Epidermal melanocyte (primary cell): ENCODE measurements at regions not wholly inside any gene's neighbourhood (a gene's known extent, or its start where the extent isn't known, plus 50 kb on each side); places are given as distances from the start of the nearest gene placed in this dataset.

ENCODE experiments used
- DNase-seq: peaks from one replicate; pipeline ENCODE4 v3.0.0; 2011; ENCODE audit warnings: low spot score; ENCODE audit not compliant: insufficient read length

DNA sequence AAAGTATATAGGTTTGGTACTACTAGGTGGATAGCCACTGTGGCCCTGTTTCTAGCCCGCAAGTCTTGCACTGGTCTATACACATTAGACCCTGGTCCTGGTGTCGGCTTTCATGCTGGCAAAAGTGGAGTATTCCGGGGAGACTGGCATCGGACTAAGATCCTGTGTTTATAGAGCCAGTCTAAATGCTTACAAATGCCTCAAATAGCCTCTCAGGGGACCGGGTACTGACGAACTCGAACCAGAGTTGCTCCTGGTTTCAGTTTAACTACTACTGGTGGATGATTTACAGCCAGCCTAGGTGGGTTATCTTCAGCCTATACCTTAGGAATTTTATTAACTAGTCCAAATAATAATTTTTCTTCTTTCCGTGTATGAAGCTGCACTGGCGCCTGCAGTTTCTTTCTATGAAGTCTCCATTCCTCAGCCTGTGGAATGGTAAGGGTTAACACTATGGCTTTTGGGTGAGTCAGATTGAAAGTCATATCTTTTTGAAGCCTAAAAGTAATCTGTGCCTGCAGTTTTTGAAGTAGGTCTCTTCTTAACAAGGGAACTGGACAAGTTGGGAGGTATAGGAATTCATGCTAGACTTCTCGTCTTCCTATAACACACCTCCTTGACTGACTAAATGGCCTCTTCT, 51.3 kb downstream of the OR10H4 start:
- no peak for DNase-seq

DNA sequence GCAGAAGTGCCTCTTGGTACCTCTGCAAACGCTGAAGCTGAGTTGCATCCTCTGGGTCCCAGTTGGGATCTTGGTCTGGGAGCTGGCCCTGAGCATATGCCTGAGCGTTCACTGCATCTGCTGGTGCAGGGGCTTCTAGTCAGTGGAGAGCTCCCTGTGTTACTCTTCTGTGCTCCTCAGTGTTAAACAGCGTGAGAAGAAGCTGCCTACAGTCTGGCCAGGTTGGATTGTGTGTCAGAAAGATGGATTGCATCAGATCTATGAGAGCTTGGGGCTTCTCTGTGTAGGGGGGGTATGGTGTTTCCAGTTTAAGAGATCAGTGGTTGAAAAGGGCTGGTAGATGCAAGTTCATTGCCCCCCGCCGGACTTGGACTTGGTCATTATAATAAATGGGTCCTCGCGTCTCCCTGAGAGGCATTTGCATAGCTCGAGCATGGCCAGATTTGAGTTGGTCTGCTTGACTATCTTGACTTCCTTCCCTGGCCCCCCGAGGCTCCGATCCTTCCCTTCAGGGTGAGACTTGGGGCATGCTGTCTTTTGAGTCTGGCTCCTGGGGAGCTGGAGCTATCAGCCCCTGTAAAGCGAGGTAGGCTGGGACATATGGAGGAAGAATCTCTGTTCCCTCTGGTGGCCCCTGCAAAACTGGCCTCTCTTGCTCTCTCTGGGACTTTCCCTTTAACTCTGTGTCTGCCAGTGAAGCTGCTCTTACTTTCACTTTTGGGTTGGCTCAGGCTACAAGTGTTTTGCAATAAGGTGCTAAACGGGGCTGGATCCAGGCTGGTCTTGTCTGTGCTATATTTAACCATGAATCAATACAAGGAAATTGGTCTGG, 52.9 kb downstream of the OR10H4 start:
- DNase-seq, result no peak

DNA sequence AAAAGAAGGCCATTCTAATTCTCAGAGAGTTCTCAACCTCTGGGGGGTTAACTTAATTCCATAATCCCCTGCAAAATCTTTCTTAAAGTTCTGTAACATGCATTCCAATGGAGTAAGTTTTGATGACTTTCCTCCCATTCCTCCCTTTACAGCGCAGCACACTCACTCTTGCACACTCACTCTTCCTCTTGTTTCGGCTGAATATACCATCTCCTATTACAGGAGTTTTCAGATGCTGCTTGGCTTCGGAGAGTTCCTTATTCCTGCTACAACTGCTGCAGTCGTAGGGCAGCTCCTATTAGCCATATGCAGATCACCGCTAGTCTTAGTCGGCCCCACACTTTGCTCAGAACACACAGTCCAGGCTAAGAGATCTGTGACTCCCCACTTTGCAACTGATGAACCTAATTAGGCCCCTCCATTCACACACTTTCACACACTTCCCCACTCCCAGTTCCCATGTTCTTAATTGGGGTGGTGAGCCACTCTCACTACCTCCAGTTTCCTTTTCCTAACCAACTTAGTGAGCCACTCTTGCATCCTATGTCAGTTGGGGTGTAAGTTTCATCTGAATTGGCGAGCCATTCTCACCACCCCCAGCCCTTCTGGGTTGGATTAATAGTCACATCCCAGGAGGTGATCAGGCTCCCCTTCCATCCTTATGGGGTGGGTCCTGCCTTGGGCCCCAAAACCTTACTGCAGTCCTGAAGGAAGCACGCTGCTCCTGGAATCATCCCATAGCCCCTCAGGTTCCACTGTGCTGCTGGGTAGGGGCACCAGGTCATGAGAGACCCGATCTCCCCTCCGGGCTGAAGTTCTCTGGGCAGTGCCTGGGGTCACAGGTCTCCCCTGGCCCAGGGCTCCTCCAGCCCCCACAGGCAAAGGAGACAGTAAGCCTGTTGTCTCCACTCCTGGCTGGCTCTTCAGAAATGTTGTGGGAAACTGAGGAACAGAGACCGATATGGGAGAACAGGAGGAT, 53.9 kb downstream of the OR10H4 start:
- DNase-seq, result no peak

DNA sequence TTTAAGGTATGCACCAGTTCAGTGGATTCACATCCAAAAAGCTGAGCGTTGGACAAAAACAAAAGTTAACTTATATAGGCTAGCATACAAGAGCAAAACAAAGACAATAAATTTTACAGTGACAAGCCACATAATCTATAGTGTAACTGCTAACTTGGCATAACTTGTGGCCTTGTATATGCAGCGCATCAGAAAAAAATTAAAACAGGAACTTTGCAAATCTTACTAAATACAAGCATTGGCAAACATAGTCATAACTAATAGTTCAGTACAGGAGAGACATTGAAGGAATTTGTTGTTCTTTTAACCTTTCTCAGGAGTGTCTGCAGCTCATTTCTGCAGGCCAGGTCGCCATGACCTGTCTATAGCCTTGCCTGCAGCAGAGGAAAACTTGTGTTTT, 54.6 kb downstream of the OR10H4 start:
- no peak for DNase-seq

DNA sequence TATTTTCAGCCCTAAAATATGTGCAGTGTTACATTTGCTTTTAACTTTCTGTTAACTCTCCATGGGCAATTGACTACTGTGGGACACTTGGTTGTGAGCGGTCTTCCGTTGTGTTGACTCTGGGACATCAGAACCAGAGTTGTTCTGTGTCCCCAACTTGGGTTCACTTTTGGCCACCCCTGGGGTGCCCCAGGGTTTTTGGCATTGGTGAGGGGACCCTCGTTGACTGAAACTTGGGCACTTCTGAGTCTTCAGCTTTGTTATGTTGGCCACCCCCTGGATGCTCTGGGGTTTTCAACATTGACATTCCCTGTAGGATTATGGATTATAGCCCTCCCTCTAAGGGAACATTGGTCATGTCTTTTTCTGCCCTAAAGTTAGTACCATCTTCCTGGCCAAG, 57.1 kb downstream of the OR10H4 start:
- no peak for DNase-seq

DNA sequence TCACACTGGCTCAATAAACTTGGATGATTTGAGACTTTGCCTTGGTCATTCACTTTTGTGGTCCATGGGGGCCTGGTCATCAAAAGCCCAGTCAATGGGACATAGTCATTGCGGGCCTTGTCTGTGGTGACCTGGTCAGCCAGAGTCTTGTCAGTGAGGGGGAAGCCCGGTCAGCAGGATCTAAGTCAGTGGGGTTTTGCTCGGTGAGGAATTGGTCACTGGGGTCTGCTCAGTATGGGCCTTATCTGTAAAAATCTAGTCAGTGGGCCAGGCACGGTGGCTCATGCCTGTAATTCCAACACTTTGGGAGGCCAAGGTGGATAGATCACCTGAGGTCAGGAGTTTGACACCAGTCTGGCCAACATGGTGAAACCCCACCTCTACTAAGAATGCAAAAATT, 63.7 kb upstream of the TPM4 start:
- DNase-seq, result no peak

DNA sequence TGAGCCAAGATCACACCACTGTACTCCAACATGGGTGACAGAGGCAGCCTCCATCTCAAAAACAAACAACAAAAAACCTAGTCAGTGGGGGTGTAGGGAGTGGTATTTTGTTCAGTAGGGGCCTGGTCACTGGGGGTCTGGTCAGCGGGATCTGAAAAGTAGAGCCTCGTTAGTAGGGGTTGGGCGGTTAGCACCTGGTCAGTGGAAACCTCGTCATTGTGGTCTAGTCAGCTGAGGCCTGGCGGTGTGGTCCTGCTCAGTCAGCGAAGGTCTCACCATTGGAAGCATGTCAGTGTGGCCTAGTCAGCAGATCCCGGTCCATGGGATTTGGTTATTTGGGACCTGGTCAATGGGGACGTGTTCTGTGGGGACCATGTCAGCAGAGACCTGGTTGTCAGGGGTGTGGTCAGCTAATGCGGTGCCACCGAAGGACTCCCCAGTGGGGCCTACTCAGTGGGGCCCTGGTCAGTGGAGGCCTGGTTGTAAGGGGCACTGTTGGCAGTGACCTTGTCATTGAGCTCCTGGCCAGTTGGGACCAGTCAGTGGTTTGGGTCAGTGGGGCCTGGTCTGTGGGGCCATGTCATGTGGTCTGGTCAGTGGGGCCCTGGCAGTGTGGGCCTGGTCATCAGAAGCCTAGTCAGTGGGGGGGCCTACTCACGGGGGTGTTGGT, 63.0 kb upstream of the TPM4 start:
- no peak for DNase-seq

DNA sequence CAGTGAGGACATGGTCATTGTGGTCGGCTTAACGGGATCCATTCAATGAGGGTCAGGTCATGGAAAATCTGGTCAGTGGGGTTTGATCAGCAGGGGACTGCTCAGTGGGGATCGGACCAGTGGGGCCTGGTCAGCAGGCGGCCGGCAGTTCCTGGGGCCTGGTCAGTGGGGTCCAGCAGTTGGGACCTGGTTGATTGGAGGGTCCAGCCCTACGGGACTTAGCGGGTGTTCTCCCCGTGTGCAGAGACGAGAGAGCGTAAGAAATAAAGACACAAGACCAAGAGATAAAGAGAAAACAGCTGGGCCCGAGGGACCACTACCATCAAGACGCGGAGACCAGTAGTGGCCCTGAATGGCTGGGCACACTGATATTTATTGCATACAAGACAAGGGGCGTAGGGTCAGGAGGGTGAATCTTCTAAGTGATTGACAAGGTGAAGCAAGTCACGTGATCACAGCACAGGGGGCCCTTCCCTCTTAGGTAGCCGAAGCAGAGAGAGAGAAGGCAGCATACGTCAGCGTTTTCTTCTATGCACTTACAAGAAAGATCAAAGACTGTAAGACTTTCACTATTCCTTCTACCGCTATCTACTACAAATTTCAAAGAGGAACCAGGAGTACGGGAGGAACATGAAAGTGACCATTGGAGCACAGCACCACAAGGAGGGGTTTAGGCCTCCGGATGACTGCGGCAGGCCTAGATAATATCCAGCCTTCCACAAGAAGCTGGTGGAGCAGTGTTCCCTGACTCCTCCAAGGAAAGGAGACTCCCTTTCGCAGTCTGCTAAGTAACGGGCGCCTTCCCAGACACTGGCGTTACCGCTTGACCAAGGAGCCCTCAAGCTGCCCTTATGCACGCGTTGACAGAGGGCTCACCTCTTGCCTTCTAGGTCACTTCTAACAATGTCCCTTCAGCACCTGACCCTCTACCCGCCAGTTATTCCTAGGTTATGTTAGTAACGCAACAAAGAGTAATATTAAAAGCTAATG, 62.1 kb upstream of the TPM4 start:
- no peak for DNase-seq

DNA sequence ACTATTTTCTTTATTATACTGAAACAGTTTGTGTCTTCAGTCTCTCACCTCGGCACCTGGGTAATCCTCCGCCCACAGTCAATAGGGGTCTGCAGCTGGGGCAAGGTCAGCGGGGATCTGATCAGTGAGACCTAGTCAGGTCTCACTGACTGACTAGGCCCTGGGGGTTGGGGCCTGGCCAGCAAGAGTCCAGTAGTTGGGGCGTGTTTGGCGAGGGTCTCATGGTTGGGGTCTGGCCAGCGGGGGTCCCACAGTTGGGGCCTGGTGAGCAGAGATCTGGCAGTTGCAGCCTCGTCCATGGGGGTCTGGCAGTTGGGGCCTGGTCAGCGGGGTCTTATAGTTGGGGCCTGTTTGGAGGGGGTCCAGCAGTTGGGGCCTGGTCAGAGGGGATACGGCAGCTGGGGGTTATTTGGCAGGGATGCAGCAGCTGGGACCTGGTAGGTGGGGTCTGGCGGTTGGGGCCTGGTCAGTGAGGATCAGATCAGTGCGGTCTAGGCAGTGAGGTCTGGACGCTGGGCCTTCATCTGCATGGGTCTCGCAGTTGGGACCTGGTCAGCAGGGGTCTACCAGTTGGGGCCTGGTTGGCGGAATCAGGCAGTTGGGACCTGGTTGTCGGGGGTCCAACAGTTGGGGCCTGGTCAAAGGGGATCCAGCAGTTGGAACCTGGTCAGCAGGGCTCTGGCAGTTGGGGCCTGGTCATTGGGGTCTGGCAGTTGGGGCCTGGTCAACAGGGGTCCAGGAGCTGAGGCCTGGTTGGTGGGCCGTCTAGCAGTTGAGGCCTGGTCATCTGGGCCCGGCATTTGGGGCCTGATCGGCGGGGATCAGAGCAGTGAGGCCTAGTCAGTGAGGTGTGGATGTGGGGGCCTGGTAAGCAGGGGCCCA, 61.1 kb upstream of the TPM4 start:
- no peak for DNase-seq

DNA sequence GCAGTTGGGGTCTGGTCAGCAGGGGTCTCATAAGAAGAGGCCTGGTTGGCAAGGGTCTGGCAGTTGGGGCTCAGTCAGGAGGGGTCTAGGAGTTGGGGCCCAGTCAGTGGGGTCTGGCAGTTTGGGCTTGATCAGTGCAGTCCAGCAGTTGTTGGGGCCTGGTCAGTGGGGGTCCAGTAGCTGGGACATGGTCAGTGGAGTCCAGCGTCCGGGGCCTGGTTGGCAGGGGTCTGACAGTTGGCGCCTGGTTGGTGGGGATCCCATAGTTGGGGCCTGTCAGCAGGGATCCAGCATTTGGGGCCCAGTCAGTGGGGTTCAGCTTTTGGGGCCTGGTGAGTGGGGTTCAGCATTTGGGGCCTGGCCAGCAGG, 60.5 kb upstream of the TPM4 start:
- DNase-seq, result no peak

DNA sequence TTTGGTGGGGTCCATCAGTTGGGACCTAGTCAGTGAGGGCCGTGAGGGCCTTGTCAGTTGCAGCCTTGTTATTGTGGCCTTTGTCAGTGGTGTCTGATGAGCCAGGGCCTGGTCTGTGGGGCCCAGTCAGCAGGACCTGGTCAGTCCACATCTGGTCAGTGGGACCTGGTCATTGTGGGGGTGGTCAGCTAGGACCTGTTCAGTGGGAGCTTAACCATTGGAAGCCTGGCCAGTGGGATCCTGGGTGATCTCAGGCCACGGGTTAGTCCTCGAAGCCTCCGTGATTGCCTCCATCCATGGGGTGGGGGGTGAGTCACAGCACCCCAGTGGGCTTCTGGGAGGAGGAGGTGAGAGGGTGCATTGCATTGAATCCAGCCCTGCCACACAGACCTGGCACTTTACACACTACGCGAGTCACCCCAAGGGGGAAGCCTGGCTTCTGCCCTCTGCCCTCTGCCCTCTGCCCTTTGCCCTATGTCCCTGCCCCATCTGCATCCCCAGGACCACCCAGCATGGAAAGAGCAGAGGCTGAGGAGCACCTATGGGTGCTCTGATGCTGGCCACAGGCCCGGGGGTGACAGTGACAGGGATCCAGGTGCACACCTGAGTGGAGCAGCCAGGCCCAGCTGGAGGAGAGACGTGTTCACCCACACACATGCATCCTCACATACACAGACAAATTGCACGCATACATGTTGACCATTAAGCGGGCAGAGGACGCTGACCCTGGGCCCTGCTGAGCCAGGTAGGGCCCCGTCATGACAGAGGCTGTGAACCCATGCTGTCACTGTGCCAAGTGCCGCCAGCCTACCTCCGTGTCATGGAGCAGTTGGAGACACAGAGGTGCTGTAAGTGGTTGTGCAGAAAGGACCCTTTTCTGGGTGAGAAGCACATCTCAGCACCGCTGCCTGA, 59.8 kb upstream of the TPM4 start:
- no peak for DNase-seq

DNA sequence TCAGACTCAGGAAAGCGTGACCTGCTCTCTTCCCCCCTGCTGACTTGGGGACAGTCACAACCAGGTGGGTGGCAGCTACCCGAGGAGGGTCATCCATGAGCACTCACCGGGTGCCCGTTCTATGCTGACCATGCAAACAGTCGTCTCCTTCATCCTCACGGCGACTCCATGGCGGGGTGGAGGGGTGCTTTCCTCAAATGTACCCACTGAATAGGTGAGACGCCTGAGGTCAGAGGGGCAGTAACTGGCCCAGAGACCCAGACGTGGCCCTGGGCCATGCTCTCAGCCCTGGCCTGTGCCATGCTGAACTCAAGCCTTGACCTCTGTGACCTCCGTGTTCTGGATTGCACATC, 59.2 kb upstream of the TPM4 start:
- no peak for DNase-seq

DNA sequence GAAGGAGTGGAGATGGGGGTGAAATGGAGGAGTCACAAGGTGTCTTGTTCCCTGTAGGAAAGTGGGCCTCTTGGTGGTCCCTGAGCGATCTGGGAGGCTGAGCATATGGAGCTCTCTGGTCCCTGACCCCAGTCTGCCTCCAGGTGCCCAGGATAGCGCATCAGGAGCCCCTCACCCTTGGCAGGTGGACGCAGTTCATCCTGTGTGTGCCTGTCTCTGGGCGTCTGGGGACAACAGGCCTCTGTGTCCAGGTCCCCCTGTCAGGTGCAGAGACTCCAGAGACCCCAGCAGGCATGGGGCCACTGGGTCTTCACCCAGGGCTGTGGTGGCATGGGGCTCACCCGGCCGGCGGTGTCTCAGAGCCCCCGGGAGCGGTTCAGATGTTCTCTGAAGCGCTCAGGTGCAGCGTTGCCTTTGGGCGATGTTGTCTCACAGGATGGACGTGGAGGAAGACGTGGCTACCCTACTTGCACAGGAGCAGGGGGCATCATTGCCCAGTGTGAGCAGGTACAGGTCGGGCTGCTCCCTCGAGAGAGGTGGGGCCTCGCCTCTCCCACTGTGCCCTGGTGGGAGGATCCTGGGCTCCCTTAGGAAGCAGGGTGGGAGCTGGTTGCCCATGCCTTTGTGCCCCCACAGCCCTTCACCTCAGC, 58.1 kb upstream of the TPM4 start:
- no peak for DNase-seq

DNA sequence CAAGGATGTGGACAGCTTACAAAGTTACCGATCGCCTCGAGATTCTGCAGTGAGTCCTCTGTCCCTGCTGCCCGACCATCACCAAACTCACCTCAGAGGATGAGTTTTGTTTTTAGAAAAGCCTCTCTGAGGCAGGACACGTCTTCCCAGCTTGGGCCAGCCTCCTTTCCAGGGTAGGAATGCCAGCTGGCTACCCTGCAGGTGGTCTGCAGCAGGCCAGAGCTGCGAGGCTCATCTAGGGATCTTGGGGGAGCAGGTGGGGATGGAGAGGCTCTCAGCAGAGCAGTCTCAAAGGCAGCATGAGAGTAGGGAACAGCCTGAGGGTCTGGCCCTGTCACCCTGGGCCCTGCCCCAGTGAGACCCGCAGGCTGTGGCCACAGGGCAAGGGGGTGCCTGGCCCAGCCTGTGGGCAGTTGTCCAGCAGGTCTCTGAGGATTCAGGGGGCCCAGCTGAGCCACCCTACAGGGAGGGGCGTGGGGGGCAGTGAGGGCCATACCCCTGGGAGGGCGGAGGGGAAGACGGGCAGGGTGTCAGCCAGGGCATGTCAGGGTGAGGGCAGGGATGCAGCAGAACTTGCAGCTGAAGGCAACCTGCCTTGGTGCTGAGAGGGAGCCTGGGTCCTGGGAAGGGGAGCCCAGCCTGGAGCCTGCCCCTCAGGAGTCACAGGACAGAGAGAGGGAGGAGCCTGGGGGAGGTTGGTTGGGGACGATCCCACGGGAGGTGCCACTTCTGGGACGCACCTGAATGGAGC, 57.3 kb upstream of the TPM4 start:
- DNase-seq, result no peak

DNA sequence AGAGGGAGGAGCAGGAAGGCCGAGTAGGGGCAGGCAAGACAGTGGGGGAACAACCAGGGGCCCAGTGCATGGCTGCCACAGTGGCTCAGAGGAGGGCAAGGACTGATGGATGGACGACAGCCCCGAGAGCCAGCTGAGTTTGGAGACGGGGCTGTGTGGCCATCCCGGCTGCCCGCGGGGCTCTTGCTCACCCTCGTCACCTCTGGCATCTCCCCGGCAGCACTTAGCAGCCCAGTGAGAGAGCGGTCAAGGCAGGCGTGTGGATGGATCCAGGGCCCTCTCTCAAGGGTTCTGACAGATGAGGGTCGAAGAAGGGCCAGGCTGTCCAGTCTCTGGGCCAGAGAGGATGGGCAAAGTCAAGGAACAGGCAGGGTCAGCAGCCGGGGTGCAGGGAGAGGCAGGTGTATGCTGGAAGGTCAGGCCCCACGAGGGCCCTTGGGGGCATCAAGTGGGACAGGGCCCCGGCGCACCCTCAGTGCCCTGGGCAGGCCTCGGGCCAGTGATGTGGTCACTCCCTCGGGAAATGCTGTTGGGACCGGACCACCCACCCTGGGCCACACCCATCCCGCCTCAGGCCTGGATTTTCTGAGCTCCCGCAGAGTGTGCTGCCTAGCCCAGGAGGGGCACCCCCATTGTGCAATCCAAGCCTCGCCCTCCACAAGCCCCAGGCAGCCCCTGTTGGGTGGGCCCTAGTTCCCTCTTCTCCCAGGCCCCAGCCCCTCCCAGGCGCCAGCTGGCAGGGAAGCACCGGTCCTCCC, 56.4 kb upstream of the TPM4 start:
- DNase-seq, result no peak

DNA sequence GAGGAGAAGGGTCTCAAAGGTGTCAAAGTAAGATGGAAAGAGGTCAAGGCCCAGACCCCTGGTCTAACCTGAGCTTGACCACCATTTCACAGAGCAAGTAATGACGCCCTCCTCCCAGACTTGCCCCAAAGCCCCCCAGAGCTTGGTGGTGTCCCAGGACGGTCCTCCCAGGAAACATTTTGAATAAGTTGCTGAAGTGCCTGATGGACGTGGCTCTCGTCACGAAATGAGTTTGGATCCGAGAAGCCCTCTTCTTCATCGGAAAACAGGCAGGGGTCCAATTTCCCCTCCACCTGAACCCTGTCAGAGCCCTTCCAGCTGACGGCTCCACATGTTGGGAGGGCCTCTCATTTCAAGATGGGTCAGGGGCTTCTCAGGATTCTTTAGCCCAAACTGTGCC, 54.5 kb upstream of the TPM4 start:
- DNase-seq, result no peak
